Kidney (tissue), 13 donors: ENCODE measurements at regions not wholly inside any gene's neighbourhood (a gene's known extent, or its start where the extent isn't known, plus 50 kb on each side); places are given as distances from the start of the nearest gene placed in this dataset.

Source experiments
- DNase-seq, 5 donors: peaks; one replicate each; pipeline ENCODE4 v3.0.0-alpha.2; 2013 to 2020
- FAIRE-seq: peaks from 2 replicates; lab custom pipeline; 2012; peaks lifted over from hg19 to GRCh38; lab: Jason Lieb, UNC
- H3K27ac ChIP-seq, 2 donors: one replicate each; pipeline ENCODE4 v1.7.0; 2013; ENCODE audit warnings: low read depth in 2 of 2, low read length in 2 of 2, inconsistent platforms in 1 of 2
- H3K27me3 ChIP-seq: one replicate; pipeline ENCODE4 v1.7.1; 2013; ENCODE audit warnings: low read length, inconsistent platforms; ENCODE audit not compliant: control insufficient read depth, insufficient read depth
- H3K36me3 ChIP-seq, 3 donors: one replicate each; pipeline versions ENCODE4 v1.7.0 to v1.7.1; 2013; ENCODE audit warnings: low read length in 3 of 3, control low read depth in 1 of 3, inconsistent platforms in 1 of 3; ENCODE audit not compliant: insufficient read depth in 3 of 3, control insufficient read depth in 2 of 3
- H3K4me1 ChIP-seq, 3 donors: one replicate each; pipeline versions ENCODE4 v1.7.0 to v1.7.1; 2013; ENCODE audit warnings: low read length in 3 of 3, inconsistent platforms in 1 of 3, low read depth in 1 of 3; ENCODE audit not compliant: control insufficient read depth in 2 of 3, insufficient read depth in 2 of 3
- H3K4me3 ChIP-seq, 3 donors: one replicate each; pipeline versions ENCODE4 v1.7.0 to v1.8.1; 2013; ENCODE audit warnings: low read length in 3 of 3, control low read depth in 1 of 3, inconsistent platforms in 1 of 3
- H3K9ac ChIP-seq, 3 donors: one replicate each; pipeline versions ENCODE4 v1.7.0 to v1.7.1; 2013; ENCODE audit warnings: low read length in 3 of 3, control low read depth in 1 of 3, inconsistent platforms in 1 of 3
- H3K9me3 ChIP-seq, 3 donors: one replicate each; pipeline versions ENCODE4 v1.7.0 to v1.7.1; 2013; ENCODE audit warnings: low read length in 3 of 3, control low read depth in 1 of 3, inconsistent platforms in 1 of 3; ENCODE audit not compliant: control insufficient read depth in 2 of 3, insufficient read depth in 1 of 3
- CTCF ChIP-seq: IDR thresholded peaks from 3 replicates; pipeline ENCODE4 v1.5.1; 2012; ENCODE audit warnings: mild to moderate bottlenecking, moderate library complexity, borderline replicate concordance; ENCODE audit not compliant: insufficient read depth; ENCODE audit errors: extremely low read depth
- intact Hi-C: fragments of 100-400 bp; cut with DNase I; formaldehyde crosslinking; loops from one replicate; pipeline ENCODE4 v1.11.1; 2022
- donor health status: control.
- donor health status: control.
- donor health status: control.
- donor health status: control.
- donor health status: control.
- donor health status: DM: yes; HTN: yes; CAD: no.
- donor health status: Normal renal cell carcinoma (clear cell type).

DNA sequence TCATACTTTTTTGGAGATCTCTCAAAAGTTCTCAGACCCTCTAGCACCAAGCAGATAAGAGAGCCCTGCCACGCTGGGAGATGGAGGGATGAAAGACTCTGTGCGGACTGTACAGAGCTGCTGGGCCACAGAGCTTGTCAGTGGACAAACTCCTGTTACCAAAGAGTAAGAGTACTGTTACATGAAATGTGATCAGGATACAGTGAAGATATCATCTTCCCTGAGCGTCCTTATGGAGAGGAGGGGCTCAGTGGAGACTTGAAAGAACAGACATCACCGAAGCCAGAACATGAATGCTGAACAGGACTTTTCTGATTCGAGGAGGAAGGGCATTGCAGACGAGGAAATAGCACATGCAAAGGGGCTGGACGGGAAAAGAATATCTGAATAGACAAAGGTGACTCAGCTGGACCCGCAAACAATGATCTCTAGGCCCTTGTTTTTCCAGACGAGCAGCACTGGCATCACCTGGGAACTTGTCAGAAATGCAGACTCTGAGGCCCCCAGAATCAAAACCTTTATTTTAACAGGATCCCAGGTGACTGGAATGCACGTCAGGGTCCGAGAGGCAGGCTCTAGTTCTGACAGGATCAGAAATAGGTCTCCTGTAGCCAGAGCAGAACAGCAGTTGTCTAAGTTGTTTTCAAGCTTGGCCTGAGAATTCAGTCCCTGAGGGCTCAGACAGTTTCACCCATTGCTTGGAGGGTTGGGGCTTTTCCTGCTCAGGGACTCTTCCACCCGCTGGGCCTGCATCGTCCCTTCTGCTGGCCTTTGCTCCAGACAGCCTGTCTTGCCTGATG is 277.9 kb downstream of the RPLP1 start:
- intact Hi-C loops, result no loop called here
- no peaks in the 10 kb centered on the region for H3K36me3 ChIP-seq
- H3K4me3 ChIP-seq, result no peak overlapping the region
- H3K27me3 ChIP-seq, result no peaks in the 10 kb centered on the region
- DNase-seq (no peak), FAIRE-seq (no peak)
- no peaks in the 10 kb centered on the region for H3K4me1 ChIP-seq
- H3K27ac ChIP-seq, result no peak overlapping the region
- no peaks in the 10 kb centered on the region for H3K9me3 ChIP-seq
- no peak overlapping the region for H3K9ac ChIP-seq
- no peak for TF ChIP-seq CTCF

- no peak for DNase-seq
- no peaks in the 10 kb centered on the region for H3K36me3 ChIP-seq
- H3K4me3 ChIP-seq, result no peak overlapping the region
- FAIRE-seq, result no peak
- H3K9me3 ChIP-seq, result no peaks in the 10 kb centered on the region
- no peaks in the 10 kb centered on the region for H3K4me1 ChIP-seq
- no peaks in the 10 kb centered on the region for H3K27me3 ChIP-seq
- no peak overlapping the region for H3K9ac ChIP-seq
- intact Hi-C loops, result no loop called here
- no peak overlapping the region for H3K27ac ChIP-seq
- TF ChIP-seq CTCF, result no peak
Measured at GRCh38 chr15:69731081-69731330, 278.4 kb downstream of the RPLP1 start.

- no peak for DNase-seq
- no peak overlapping the region for H3K27ac ChIP-seq
- H3K4me3 ChIP-seq, result no peak overlapping the region
- FAIRE-seq, result no peak
- no peaks in the 10 kb centered on the region for H3K9me3 ChIP-seq
- no peak for TF ChIP-seq CTCF
- intact Hi-C loops, result no loop called here
- peaks cover 0 to 4% (median 0%) of the 10 kb centered on the region in 3 donors for H3K4me1 ChIP-seq
- no peaks in the 10 kb centered on the region for H3K36me3 ChIP-seq
- H3K9ac ChIP-seq, result no peak overlapping the region
- H3K27me3 ChIP-seq, result no peaks in the 10 kb centered on the region
Measured at GRCh38 chr15:69731581-69731980, 279.0 kb downstream of the RPLP1 start.

DNA sequence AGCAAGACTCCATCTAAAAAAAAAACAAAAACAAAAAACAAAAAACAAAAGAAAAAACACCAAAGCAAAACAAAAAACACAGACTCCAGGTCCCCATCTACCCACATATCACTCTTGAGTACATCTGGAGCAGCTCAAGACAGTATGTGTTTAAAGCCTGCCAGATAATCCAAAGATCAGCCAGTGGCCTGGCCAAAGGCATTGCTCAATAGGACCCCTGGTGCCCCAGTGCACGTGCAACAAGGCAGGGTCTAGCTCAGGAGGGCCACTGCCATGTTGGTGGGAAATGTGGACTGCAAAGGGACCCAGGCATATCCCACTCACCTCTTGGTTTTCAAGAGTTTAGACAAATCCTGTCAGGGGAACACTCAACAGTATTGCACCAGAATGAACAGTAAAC is 279.5 kb downstream of the RPLP1 start:
- Histone ChIP-seq H3K9ac (no peak overlapping the region), H3K27me3 (no peaks in the 10 kb centered on the region), H3K27ac (no peak overlapping the region), H3K36me3 (no peaks in the 10 kb centered on the region), H3K9me3 (no peaks in the 10 kb centered on the region), H3K4me3 (no peak overlapping the region), H3K4me1 (peaks cover 0 to 4% (median 0%) of the 10 kb centered on the region in 3 donors)
- FAIRE-seq (no peak), DNase-seq (no peak)
- intact Hi-C loops, result no loop called here
- no peak for TF ChIP-seq CTCF
